ENCODE measurements at regions not wholly inside any gene's neighbourhood (a gene's known extent, or its start where the extent isn't known, plus 50 kb on each side); places are given as distances from the start of the nearest gene placed in this dataset.

GRCh38 chr2:126751477-126751876 is 95.5 kb downstream of the GYPC start:
- H3K9ac ChIP-seq (ENCODE audit: insufficient read depth, low read length, poor library complexity, severe bottlenecking): no peak overlapping the region
- Mint-ChIP-seq H3K4me1 (peaks cover 5% of the 10 kb centered on the region), H3K27me3 (ENCODE audit: low read depth in 3 of 3) (peaks cover 0 to 2% (median 1%) of the 10 kb centered on the region in 3 donors), H3K36me3 (no peaks in the 10 kb centered on the region), H3K27ac (peak overlapping the region in 1 of 7 donors; percentile 19), H3K9me3 (peaks cover 4 to 8% (median 6%) of the 10 kb centered on the region in 7 donors), H3K4me3 (no peak overlapping the region)
- no peaks in the 10 kb centered on the region for H3K27me3 ChIP-seq (ENCODE audit: control insufficient read depth in 2 of 2, insufficient read depth in 2 of 2, low read length in 2 of 2)
- no peaks in the 10 kb centered on the region for H3K4me1 ChIP-seq (ENCODE audit: control insufficient read depth in 1 of 2, insufficient read depth in 2 of 2, low read length in 2 of 2)
- no peak for DNase-seq
- H4K20me1 ChIP-seq (ENCODE audit: insufficient read depth, low read length): no peaks in the 10 kb centered on the region
- H2AFZ ChIP-seq (ENCODE audit: insufficient read depth, low read depth, low read length, poor library complexity, severe bottlenecking): no peak overlapping the region
- no peak for TF ChIP-seq CTCF (IDR thresholded peaks at IDR 0.05)
- intact Hi-C loops (cut with micrococcal nuclease): no loop called here
- H3K79me2 ChIP-seq (ENCODE audit: insufficient read depth, low read length): no peaks in the 10 kb centered on the region
- H3K36me3 ChIP-seq (replicated peaks in 1 of 2; ENCODE audit: control insufficient read depth in 1 of 2, insufficient read depth in 2 of 2, low read length in 2 of 2): no peaks in the 10 kb centered on the region
- H3K4me3 ChIP-seq (replicated peaks in 1 of 3; ENCODE audit: low read depth in 2 of 3, low read length in 3 of 3): no peak overlapping the region
- no peak overlapping the region for H3K27ac ChIP-seq (ENCODE audit: low read depth in 1 of 2, low read length in 2 of 2)
- H3K9me3 ChIP-seq (replicated peaks in 1 of 2; ENCODE audit: control insufficient read depth in 1 of 2, insufficient read depth in 1 of 2, low read length in 2 of 2): peaks cover 6 to 8% of the 10 kb centered on the region in 2 donors
- H3K4me2 ChIP-seq (replicated peaks; ENCODE audit: extremely low read depth, low read length, poor library complexity, severe bottlenecking): no peak overlapping the region
- 100% methylated on average over 3 of the region's 4 CpGs for WGBS (ENCODE audit: insufficient coverage)

DNA sequence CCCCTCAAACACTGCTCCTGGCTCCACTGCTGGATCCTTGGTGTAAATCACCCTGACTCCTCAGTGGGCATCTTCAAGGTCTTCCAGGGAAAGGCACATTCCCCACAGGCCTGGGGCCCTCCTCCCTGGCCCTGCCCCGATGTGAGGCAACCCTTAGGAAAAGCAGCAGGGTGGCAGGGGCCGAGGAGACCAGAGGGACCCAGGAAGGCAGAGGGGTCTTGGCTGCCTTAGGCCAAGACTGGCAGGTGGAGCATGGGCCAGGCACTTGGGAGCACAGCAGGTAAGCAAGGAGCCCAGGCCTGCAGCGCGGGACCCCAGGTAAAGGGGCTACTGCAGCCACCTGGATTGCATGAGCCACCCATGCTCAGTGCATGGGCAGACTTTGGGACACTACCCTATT is 96.9 kb downstream of the GYPC start:
- no peak overlapping the region for H3K9ac ChIP-seq (ENCODE audit: insufficient read depth, low read length, poor library complexity, severe bottlenecking)
- no peaks in the 10 kb centered on the region for H3K4me1 ChIP-seq (ENCODE audit: control insufficient read depth in 1 of 2, insufficient read depth in 2 of 2, low read length in 2 of 2)
- no peaks in the 10 kb centered on the region for H3K79me2 ChIP-seq (ENCODE audit: insufficient read depth, low read length)
- peaks cover 5 to 12% (median 10%) of the 10 kb centered on the region in 7 donors for H3K9me3 Mint-ChIP-seq
- peaks cover 0 to 2% (median 1%) of the 10 kb centered on the region in 3 donors for H3K27me3 Mint-ChIP-seq (ENCODE audit: low read depth in 3 of 3)
- TF ChIP-seq CTCF (IDR thresholded peaks at IDR 0.05): no peak
- H3K27ac ChIP-seq (ENCODE audit: low read depth in 1 of 2, low read length in 2 of 2): no peak overlapping the region
- H4K20me1 ChIP-seq (ENCODE audit: insufficient read depth, low read length): no peaks in the 10 kb centered on the region
- intact Hi-C loops (cut with micrococcal nuclease): no loop called here
- H3K9me3 ChIP-seq (replicated peaks in 1 of 2; ENCODE audit: control insufficient read depth in 1 of 2, insufficient read depth in 1 of 2, low read length in 2 of 2): peaks cover 9 to 15% of the 10 kb centered on the region in 2 donors
- no peak overlapping the region for H3K4me3 Mint-ChIP-seq
- H3K36me3 ChIP-seq (replicated peaks in 1 of 2; ENCODE audit: control insufficient read depth in 1 of 2, insufficient read depth in 2 of 2, low read length in 2 of 2): no peaks in the 10 kb centered on the region
- H3K4me2 ChIP-seq (replicated peaks; ENCODE audit: extremely low read depth, low read length, poor library complexity, severe bottlenecking): no peak overlapping the region
- H3K27ac Mint-ChIP-seq: no peak overlapping the region
- no peak overlapping the region for H2AFZ ChIP-seq (ENCODE audit: insufficient read depth, low read depth, low read length, poor library complexity, severe bottlenecking)
- H3K36me3 Mint-ChIP-seq: no peaks in the 10 kb centered on the region
- no peaks in the 10 kb centered on the region for H3K27me3 ChIP-seq (ENCODE audit: control insufficient read depth in 2 of 2, insufficient read depth in 2 of 2, low read length in 2 of 2)
- no peak for DNase-seq
- H3K4me3 ChIP-seq (replicated peaks in 1 of 3; ENCODE audit: low read depth in 2 of 3, low read length in 3 of 3): no peak overlapping the region
- H3K4me1 Mint-ChIP-seq: peaks cover 5% of the 10 kb centered on the region
- 98% methylated on average over 4 of the region's 4 CpGs for WGBS (ENCODE audit: insufficient coverage)
